Hippocampal formation (tissue), 2 donors: ENCODE measurements at regions not wholly inside any gene's neighbourhood (a gene's known extent, or its start where the extent isn't known, plus 50 kb on each side); places are given as distances from the start of the nearest gene placed in this dataset.

Experiments
- DNase-seq, 2 donors: peaks; one replicate each; lab custom pipeline; 2025; lab: John Stamatoyannopoulos, UW

DNA sequence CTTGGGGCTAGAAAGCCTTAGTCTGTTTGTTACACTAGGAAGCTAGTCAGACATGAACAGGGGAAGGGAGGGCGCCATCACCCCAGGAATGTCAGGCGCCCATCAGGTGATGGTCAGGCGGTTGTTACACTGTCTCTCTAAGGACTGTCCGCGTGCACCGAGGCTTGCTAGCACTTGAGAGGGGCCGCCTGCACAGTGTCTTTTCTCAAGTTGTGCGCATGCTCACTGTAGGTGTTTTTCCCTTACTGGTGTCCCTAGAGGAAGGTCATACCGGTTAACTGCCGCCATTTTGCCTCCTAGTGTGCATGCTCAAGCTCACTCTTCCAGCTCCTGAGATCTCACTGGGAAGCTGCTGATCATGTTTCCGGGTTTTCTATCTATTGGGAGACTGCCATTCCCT is 855.0 kb upstream of the TMEM132C start:
- DNase-seq = no peak

DNA sequence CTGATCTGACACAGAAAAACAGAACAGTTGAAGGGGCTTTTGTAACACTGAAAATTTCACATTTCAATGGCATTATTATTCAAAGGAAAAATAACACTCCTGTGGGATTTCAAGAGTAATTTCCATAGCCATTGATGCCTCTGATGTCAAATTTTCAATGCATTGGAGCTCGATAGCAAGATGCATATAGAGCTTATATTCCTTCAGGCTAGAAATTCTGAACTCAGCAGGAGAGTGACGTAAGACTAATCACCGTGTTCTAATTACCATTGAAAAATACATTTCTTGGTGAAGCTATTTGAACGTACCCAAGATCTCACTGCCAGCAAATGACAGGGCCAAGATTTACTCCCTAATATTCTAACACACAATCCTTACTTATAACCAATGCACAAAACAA is 854.1 kb upstream of the TMEM132C start:
- DNase-seq = no peak

DNA sequence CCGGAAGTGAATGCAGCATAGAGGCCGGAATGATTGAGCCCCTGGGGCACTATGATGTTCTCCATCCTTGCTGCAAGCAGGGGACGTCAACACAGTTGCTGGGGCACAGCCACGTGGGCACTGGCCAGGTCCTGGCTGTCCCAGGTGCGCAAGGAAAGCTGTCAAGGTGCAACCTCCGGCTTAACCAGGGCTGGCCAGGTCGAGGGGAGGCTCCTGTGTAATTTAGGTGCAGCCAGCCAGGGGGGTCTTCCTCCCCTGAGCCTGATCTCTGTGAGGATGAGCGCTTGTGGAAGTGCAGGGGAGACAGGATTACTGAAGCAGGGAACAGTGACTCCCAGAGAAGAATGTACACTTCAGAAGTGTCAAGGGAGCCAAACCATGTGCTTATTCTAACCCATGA is 852.8 kb upstream of the TMEM132C start:
- DNase-seq = no peak

DNA sequence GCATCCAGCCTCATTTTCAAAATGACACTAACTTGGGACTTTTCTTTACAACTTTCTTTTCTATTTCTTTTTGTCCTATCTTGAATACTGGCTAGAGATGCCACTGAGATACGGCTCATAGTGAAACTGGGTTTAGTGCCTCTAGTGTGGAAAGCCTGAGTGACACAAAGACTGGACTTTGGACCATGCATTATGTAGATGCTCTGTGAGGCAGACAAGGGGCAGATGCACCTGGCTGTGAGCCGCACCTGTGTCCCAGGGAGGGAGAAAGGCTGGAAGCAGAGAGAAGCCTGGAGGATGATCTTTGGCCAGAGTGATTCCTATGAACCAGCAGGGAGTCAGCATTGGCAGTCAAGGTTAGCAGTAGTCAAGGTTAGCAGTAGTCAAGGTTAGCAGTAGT is 852.3 kb upstream of the TMEM132C start:
- DNase-seq = no peak

DNA sequence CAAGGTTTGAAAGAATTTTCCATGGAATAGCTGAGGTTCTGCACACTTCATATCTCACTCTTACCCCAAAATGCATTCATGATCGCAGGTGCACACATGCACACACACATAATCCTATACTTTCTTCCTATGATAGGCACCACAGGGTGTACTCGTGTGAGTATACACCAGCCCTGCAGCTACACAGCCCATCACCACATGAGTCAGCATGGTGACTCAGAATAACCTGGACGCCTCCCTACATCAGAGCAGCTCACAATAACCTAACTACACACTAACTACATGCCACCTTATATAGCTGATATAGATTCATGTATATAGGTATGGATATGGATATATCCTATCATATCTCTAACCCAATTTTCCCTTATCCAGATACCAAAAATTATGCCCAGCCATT is 850.2 kb upstream of the TMEM132C start:
- DNase-seq = no peak

DNA sequence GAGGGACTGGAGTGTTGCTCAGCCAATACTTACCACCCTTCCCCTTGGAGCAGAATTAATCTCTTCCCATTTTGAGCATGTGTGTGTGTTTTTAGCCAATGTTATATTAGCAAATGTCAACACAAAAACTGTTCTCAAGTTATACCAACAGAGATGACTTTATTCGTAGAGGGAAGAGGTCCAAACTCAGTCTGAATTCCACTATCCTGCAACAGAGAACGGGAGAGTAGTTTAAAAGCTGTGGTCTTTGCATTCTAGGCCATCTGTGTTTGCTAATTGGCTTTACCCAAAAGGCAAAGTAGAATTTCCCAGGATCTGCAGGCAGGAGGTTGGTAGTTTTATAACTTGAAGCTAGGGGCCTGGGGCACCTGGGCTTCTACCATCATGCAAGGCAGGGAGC is 847.9 kb upstream of the TMEM132C start:
- DNase-seq = no peak

DNA sequence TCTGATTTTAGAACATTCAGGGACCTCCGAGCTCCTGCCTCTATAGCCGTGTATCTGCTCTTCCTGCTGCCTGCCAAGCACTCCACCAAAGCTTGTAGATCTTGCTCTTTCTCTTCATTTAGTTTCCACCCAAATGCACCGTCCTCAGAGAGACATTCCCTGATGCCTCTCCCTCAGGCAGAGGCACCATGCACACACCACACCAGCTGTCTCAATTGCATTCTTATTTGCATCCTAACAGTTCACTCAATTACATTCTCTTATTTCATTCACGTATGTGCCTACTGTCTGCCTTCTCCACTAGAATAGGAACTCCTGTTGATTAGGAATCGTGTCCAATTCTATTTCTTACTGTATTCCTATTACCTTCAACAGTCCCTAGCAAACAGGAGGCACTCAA is 845.4 kb upstream of the TMEM132C start:
- no peak for DNase-seq

DNA sequence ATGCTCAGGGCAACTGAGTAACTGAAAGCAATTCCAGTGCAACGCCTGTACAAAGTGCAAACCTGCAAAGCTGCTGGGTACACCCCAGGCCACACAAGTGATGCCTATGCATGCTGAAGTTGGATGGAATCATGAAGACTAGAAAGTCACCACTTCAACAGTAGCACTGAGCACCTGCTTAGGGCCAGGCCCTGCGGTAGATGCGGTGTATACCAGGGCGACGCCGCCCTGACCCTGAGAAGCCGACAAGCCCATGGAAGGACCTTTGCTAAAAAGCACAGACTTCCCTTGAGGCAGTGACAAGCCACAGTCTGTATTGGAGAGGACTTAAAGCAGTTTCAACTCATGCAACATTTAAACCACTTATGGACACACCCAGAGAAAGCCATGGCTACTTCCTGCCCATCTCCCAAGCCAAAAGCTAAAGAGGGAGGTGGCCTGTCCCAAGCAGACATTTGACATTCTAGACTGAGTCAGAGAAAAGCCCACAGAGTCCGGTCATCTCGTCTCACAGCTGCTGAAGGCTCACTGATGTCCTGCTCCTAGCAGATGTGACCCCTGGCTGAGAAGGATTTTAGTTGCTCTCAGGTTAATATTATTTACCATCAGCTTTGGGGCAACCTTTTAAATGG is 843.9 kb upstream of the TMEM132C start:
- DNase-seq = no peak

DNA sequence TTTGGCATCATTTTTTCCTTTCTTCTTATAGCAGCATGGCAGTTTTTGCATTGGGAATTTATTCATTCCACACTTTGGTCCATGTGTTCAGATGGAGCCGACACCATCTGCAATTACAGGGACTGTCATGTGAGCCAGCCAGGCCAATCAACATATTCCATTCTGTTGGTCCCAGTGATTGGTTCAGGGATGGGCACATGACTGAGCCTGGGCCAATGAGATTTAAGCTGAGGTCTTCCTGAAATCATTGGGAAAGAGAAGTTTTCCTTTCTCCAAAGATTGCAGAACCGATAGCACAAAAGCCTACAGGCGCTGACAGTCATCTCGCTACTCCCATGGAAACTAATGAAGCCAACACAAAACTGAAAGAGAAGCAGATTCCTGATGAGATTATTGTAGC is 841.5 kb upstream of the TMEM132C start:
- DNase-seq = no peak

DNA sequence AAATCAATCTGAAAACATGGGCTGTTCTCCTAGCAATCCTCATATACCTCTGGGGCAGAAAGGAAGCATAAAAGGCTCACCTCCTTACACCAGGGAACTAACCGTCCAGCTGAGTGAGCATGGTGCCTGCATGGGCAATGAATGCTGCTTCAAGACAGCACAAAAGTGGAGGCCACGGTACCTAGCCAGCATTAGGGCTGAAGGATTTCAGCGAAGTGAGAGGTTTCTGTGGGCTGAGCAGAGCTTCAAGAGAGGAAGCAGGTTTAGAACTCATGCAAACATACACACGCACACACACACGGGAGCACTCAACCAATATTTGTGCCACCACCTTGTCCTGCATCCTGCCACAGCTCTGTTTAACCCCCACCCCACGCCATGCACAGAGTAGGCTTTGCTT is 838.5 kb upstream of the TMEM132C start:
- DNase-seq = no peak

DNA sequence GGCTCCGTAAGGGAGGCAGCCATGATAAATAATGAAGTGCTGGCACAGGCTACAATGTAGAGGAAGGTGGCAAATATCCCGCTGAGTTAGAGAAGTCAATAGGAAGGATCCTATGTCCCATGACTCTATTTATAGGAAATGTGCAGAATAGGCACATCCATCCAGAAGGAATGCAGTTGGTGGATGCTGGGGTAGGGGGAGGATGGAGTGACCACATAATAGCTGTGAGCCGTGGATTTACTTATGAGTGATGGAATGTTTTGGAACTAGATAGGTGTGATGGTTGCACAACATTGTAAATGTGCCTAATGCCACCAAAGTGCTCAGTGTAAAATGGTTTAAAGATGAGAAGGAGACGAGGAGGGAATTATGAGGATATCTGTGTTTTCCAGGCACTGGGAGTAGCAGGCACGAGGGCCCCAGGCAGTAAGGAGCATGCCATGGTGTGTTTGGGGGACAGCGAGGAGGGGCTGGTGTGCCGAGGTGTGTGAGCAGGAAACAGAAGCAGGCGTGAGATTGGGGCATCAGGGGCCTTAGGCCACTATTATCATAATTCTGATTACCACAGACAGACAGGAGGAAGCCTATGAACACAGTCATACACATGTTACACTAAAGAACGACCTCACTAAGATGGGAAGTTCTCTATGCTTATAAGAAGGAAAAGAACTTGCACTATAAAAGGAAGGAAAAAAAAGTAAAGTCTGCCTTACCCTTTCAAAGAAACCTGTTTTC is 837.3 kb upstream of the TMEM132C start:
- DNase-seq = no peak

DNA sequence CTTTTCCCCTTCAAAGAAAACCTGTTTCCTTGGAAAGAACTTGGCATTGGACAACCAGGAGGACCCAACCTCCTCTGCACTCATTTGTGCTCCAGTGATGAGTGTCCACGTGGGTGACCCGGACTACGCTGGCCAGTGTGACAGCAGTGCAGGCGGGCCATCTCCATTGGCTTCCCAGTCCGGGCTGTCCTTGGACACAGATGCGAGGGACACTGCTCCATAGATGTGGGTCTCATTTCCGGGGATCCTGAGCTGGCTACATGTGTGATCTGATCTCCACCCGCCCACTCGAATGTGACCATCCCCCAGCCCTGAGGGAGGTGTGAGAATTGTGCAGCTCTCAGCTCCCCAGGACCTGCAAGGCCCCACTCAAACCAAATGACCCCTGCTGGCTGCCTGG is 836.6 kb upstream of the TMEM132C start:
- no peak for DNase-seq

DNA sequence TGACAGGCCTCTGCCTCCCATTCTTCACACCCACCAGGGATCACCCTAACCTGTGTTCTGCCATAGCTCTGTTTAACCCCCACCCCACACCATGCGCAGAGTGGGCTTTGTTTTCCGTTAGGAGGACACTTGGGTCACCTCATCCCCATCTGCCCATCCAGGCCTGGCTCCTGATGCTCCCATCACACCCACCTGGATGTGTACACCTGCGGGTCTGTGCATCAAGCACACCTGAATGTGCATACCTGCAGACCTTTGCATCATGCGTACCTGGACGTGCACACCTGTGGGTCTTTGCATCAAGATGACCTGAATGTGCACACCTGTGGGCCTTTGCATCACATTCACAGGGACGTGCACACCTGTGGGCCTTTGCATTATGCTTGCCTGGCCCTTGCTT is 835.8 kb upstream of the TMEM132C start:
- DNase-seq = no peak

DNA sequence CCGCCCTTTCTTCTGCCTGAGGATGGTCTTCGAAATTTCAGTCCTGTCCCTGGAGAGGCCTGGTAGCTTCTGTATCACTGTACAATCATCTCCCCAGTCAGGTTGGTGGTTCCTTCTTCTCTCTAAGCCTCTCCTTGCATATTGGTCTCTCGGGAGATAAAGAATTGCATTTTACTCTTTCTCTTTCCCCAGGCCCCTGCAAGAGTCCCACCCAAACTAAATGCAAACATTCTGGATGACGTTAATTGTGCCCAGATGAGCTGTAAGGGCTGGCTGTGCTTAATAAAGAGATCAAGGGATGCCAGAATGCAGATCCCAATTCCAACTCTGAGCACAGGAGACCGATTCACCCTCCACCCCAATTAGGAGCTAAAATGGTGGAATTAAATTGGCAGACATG is 835.4 kb upstream of the TMEM132C start:
- DNase-seq = no peak

DNA sequence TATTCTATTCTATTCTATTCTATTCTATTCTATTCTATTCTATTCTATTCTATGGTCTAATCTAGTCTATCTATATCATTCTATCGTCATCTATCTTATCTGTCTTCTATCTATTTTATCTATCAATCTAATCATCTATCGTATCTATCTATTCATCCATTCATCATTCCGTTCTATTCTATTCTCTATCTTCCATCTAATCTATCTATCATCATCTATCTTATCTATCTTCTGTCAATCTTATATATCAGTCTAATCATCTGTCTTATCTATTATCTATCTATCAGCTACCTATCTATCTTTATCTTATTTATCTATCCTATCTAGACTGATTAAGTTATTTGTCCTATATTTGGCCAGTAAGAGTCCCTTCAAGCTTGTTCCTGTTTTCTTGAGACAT is 831.5 kb upstream of the TMEM132C start:
- DNase-seq = no peak

DNA sequence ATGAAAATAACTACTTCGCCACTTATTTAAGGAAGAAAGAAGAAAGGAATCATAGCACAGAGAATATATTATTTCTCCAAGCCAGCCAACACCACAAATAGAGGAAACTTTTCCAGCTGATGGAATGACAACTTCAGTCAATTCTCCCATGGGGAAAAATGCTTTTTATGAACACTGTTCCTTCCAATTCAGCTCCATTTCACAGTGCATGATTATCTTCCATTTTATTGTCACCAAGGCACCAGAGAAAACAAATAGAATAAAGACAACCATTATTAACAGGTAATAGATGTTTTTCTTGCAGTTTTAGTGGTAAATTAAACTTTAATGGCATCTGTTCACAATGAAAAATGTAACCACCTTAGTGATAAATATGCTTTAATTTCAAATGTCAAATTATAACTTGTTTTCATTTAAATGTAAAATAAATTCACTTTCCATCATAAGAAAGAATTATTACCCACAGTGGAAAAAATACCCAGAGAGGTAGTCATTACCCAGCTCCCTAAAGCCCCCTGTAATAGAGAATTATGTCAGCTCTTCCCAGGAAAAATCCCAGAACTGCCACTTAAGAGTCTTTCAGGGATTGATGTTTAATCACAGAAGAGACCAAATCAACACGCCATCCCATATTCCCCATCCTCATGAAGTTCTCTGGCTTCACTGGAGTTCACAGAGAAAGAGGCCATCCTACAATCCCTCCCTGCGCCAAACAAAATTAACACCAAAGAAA is 828.3 kb upstream of the TMEM132C start:
- no peak for DNase-seq

DNA sequence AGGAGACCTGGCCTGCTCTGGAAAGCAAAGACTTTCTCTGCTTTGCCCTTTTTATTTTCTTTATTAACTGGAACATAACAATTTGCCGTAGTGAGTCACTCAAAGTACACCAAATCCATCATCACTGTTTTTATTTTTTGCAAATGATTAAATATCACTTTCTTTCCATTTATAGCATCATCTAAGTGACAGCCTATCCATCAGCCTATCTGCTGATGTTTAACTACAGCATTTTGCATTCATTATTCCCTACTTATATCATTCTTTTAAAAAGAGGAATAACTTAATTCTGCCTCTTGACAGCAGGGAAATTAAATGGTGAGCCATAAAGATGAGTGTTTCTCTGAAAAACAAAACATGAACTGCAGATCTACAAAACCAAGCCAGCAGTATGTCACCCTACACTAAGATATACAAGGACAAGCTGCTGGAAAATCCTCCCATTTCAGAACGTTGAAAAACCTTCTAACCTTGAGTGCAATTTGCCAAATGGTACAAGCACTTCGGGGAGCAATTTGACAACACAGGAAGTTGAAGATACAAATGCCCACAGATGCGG is 821.3 kb upstream of the TMEM132C start:
- no peak for DNase-seq

DNA sequence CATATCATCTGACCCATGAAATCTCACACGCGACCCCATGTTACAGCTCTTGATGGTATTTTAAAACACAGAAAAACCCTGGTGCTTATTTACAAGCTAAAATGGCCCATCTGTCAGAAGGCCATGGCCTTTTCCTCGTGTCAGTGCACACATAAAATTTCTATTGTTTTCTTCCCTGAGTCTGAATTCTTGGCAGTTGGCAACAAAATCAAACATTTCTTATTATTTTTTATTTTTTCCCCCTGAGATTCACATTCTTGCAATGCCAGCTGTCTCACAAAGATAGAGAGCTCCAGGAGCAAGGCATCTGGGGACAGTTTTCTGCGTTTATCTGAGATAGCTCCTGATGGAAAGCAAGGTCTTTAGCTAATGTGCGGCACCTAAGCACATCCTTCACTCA is 818.1 kb upstream of the TMEM132C start:
- DNase-seq = no peak

DNA sequence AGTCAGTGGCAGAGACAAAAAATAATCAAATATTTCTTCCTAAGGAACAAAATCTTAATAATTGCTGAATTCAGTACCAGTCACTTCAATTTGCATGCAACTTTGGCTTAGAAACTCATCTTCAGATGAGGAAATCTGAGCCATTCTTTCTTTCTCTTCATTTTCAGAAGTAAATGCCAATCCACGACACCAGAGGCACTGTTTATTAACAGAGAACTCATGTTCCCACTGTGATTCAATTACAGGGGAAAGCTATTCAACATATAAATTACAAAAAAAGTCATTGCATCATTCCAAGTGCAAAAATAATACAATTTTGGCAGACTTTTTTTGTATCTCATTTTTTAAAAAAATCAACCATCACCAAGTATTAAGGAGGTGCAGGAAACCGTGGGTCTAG is 816.1 kb upstream of the TMEM132C start:
- no peak for DNase-seq

DNA sequence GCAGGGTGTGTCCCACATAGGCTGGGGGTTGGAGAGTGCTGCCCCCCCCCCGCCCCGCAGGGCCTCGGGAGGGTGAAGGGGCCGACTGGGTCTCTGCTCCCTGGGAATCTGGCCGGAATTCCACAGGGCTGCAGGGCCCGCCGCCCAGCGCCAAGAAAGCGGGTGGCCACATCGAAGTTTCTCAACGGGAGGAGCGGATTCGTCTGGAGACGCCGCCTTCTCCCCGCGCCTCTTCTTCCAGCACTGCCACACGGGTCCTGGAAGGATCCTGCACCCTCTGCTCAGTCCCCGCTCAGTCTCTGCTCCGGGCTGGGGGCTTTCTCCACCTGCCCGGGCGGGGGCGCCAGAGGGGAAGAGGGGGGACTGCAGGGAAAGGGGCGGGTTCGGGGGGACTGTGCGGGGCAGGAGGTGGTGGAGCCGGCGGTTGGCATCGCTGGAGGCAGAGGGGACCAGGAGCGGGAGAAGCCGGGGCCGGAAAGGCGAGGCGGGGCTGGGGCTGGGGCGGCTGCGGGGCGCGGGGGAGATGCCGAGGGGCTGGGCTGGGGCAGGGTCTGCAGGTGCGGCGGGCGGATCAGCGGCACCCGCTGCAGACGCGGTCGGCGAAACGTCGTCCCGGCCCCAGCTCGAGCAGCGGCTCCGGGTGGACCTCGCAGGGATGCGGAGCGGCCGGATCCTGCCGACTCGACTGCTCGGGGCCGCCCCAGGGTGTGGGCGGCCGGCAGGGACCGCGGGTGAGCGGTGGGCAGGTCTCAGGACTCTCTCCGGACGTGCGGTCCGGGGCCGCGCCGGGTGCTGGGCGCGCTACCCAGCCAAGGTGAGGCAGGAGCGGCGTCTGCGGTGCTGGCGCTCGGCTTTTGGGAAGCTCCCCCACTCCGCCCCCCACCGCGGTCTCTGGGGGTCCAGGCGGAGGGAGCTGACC is 811.4 kb upstream of the TMEM132C start:
- no peak for DNase-seq

DNA sequence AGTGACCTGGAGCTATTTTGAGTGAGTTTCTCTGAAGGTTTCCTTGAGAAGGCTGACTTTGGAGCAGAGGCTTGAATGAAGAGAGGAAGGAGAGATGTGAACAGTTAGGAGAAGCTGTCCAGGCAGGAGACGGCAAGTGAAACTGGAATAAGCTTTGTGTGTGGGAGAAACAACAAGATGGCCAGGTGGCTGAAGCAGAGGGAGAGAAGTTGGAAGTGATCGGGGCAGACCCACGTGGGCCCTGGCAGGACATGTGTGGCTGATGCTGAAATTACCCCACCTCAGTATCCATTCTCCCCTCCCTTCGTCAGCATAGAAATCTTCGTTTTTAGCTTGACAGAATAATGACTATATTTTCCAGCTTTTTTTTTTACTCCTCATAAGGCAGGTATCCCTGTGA is 809.2 kb upstream of the TMEM132C start:
- DNase-seq = no peak

DNA sequence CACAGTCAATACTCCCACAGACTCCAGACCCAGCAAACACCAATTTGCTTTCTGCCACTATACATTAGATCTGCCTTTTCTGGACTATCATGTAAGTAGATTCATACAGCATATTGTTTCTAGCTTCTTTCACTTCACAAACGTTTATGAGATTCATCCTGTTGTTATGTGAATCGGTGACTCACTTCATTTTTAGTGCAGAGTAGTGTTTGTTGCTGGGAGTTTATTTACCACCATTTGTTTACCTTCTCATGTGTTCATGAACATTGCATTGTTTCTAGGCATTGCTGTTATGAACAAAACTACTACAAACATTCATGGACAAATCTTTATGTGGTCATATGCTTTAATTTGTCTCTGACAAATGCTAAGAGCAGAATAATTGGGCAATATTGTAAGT is 807.8 kb upstream of the TMEM132C start:
- no peak for DNase-seq
